ENCODE measurements at regions not wholly inside any gene's neighbourhood (a gene's known extent, or its start where the extent isn't known, plus 50 kb on each side); places are given as distances from the start of the nearest gene placed in this dataset.
"Not testable (repeated sequence)": the region's sequence is repeated elsewhere in the genome, so short reads cannot be mapped to it uniquely, and the experiment has no call there.

GRCh38 chr12:116433249-116433648 is 125.9 kb upstream of the MAP1LC3B2 start:
- DNase-seq, result no peak

DNA sequence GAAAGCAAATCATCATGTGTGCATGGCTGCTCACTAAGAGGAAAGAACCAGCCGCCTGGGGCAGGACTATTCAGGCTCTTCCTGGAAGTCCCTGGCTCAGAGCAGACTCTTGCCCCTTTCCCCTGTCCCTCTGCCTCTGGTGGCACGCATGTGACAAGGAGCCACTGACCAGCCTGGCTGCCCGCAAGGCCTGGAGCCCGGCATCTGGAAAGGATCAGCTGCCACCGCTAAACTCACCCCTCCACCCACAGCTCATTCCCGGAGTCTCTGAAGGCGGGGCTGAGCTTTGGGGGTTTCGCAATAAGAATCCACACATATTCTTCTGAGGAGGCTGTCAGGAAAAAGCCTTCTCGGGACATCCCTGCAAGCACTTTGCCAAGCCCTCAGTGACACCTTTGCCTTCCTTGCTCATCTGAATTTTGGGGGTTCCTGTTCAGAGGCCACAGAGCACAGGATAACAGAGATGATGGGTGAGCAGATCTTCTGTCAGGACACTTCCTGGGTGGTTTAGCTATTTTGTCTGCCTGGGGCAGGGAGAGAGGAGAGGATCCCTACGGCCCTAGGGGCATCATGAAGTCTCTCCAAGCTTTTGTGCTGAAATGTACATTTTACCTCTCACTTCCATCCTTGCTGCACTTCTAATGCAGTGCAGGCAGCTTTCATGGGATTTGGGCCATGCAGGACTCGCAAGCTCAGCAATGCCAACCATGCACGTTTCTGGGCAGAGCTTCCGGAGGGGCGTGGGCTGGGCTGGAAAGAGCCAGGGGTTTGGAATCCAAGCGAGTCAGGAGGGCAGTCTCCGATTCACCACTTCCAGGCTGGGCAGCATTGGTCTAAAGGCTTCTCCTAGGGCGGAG is 124.8 kb upstream of the MAP1LC3B2 start:
- peak; percentile 10 for DNase-seq

DNA sequence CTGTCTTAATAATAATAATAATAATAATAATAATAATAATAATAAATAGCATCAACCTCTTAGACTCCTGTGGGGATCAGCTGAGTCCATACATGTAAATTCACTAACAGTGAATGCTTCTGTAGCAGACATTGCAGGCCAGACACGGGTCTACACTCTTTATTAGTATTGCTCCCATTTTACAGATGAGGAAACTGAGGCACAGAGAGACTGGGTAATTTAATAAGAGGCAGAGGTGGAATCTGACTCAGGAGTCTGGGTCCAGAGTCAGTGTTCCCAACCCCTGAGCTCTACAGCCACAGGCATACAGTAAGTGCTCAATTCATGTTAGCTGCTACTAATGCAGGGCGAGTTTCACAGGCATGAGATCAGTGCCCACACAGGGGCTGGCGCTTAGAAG is 123.2 kb upstream of the MAP1LC3B2 start:
- no peak for DNase-seq

- no peak for DNase-seq
These were observed 122.5 kb upstream of the MAP1LC3B2 start for GRCh38 chr12:116436561-116437249.

- no peak for DNase-seq
These were observed 117.9 kb upstream of the MAP1LC3B2 start for GRCh38 chr12:116441292-116441691.

GRCh38 chr12:116442304-116442703 is 116.9 kb upstream of the MAP1LC3B2 start:
- no peak for DNase-seq

GRCh38 chr12:116442946-116443345 is 116.2 kb upstream of the MAP1LC3B2 start:
- DNase-seq, result no peak

GRCh38 chr12:116443821-116444589 is 115.2 kb upstream of the MAP1LC3B2 start:
- no peak for DNase-seq

DNA sequence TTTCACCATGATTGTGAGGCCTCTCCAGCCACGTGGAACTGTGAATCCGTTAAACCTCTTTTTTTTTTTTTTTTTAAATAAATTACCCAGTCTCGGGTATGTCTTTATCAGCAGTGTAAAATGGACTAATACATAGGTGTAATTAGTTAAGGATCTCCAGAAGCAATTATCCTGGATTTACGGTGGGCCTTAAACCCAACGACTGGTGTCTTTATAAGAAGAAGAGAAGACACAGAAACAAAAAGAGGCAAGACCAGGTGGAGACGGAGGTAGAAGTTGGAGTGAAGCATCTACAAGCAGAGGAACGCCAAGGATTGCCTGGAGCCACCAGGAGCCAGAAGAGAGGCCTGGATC is 114.6 kb upstream of the MAP1LC3B2 start:
- no peak for DNase-seq

GRCh38 chr12:116448165-116448739 is 110.9 kb upstream of the MAP1LC3B2 start:
- no peak for DNase-seq

GRCh38 chr12:116450406-116450910 is 108.7 kb upstream of the MAP1LC3B2 start:
- no peak for DNase-seq

- not testable (repeated sequence) for DNase-seq
These were observed 106.2 kb upstream of the MAP1LC3B2 start for GRCh38 chr12:116452975-116453374.

DNA sequence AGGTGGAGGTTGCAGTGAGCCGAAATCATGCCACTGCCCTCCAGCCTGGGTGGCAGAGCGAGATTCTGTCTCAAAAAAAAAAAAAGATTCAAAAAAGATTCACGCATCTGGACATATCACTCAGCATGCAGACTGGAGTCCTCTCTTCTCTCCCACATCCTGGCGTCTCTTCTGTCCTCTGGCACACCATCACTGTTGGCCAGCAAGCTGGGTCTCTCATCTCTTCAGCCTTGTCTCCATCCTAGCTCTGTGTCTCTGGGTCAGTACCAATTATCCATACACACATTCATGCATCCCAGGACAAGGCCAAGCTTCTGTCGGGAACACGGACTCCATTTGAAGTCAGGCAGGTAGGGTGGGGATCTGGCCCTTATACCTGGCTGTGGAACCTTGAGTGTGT is 105.5 kb upstream of the MAP1LC3B2 start:
- no peak for DNase-seq

DNA sequence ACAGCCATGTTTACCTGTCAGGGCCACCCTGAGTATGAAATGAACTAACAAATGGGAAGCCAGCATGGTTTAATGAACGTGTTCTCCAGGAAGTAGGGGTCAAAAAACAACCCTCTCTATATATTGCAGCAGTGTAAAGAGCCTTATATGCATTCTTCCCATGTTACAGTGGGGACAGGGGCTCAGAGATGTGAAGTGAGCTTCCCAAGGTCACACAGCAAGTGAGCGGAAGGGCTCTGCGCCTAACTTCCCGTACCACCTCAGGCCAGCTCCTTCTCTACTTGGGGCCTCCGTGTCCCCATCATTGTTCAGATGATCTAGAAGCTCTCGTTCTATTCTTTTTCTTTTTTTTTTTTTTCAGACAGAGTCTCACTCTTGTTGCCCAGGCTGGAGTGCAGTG is 105.1 kb upstream of the MAP1LC3B2 start:
- no peak for DNase-seq

GRCh38 chr12:116454950-116455447 is 104.2 kb upstream of the MAP1LC3B2 start:
- no peak for DNase-seq

DNA sequence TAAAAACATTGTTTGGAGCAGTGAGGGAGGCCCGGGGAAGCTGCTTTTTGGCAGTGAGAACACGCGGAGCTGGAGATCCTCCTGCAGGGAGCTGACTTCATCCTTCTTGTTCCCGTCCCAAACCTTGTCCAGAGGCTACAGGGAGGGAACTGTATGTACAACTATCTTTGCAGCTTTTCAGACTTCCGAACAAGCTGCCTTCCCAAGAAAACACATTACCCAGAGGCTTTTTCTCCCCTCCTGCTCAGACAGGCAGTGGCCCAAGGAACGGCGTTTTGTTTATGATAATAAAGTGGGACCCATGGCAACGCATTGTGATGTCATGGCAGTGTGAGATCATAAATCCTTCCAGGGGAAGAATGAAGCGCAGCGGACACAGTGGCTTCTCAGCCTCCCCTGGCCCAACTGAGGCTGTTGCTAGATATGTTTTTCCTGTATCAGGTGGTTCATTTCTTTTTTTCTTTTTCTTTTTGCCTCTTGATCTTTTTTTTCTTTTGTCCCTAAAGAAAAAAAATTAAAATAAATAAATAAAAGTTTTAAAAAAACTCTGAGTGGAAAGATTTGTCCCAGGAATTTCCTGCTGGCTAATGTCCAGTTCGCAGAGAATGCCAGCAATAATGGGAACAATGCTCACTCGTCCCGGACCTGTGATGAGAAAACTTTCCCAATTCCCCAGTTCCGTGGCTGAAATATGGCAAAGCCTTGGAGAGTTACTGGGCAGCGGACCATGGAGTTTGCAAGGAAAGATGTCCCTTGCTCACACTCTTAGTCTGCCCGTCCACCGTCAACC is 103.4 kb upstream of the MAP1LC3B2 start:
- peak; percentile 4 for DNase-seq

DNA sequence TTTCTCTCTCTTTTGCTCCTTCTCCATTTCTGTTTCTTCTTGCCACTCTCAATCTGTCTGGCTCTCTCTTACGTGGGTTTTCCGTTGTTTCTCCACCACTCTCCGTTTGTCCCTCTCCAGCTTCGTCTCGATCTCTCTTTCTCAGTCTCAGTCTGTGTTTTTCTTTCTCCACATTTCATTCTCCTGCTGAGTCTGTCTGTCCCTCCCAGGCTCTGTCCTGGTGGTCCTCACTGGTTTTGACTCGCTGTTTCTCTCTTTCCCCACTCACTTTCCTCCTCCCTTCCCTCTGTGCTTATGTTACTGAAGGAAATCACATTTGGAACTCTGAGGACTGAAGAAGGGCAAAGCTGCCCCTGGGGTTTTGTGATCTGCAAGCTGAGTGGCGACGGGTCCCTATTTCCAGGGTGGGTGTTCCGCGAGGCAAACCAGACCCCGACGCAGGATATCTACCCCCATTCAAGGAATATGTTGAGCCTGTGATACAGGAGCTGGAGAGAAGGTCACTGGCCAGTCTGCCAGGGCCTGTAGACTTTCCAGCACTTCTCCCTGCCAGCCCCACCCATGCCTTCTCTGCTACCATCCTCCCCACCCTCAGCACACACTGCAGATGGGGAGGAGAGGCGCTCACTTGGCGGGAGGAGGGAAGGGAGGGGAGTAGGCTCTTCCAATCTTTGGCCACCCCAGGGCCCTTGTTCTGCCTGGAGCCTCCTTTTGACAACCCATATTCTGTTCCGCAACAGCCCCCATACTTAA is 102.7 kb upstream of the MAP1LC3B2 start:
- no peak for DNase-seq

DNA sequence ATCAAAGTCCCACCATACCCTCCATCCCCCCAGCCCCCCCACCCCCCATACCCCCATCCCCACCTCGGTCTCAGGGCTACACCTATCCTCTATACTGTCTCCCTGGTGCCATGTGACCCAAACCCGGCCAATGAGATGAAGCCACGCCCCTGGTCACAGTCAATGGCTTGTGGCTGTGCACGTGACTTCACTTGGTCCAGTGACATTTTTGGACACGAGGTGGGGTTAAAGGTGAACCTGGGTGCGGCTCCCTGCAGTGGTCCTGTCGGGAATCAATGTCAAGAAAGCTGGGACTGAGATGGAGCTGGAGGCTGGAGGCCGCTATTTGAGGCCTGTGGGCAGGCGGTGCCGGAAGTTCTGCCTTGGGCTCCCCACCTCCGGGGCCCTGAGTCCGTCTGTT is 100.7 kb upstream of the MAP1LC3B2 start:
- no peak for DNase-seq

GRCh38 chr12:116459011-116459875 is 99.9 kb upstream of the MAP1LC3B2 start:
- no peak for DNase-seq

All from midbrain (tissue), 1 donor.